ENCODE measurements at regions not wholly inside any gene's neighbourhood (a gene's known extent, or its start where the extent isn't known, plus 50 kb on each side); places are given as distances from the start of the nearest gene placed in this dataset.
"Not testable (repeated sequence)": the region's sequence is repeated elsewhere in the genome, so short reads cannot be mapped to it uniquely, and the experiment has no call there.

GRCh38 chr18:30814446-30814845 is 228.1 kb downstream of the DSC3 start:
- no peaks in the 10 kb centered on the region for H3K27me3 ChIP-seq (ENCODE audit: control insufficient read depth, insufficient read depth, low read length)
- no peaks in the 10 kb centered on the region for H3K4me1 ChIP-seq (ENCODE audit: control insufficient read depth, insufficient read depth, low read length)
- no peaks in the 10 kb centered on the region for H3K36me3 ChIP-seq (ENCODE audit: control insufficient read depth, insufficient read depth, low read length)
- no peak overlapping the region for H3K4me3 ChIP-seq (ENCODE audit: low read length)
- H3K9ac ChIP-seq (ENCODE audit: low read length): no peak overlapping the region
- H3K27ac ChIP-seq (ENCODE audit: low read depth, low read length): no peak overlapping the region

DNA sequence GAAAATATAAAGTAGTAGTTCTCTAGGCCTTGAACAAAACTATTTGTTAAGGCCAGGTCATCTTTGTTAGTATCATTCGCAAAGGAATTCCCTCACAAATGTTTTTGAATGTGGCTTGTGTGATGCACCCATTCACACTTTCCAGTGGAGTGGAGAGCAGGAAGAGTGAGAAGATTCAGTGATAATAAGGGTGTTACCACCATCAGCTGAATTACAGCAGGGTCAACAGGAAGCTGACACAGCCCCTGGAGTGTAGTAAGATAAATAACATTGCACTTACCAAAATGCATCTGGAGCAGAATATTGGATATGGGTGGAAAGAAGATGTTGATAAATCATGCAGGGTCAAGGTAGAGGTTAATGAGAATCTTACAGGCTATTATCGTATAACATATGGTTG is 231.0 kb downstream of the DSC3 start:
- no peak overlapping the region for H3K27ac ChIP-seq (ENCODE audit: low read depth, low read length)
- H3K4me3 ChIP-seq (ENCODE audit: low read length): no peak overlapping the region
- no peaks in the 10 kb centered on the region for H3K27me3 ChIP-seq (ENCODE audit: control insufficient read depth, insufficient read depth, low read length)
- no peak overlapping the region for H3K9ac ChIP-seq (ENCODE audit: low read length)
- H3K36me3 ChIP-seq (ENCODE audit: control insufficient read depth, insufficient read depth, low read length): no peaks in the 10 kb centered on the region
- H3K4me1 ChIP-seq (ENCODE audit: control insufficient read depth, insufficient read depth, low read length): no peaks in the 10 kb centered on the region

DNA sequence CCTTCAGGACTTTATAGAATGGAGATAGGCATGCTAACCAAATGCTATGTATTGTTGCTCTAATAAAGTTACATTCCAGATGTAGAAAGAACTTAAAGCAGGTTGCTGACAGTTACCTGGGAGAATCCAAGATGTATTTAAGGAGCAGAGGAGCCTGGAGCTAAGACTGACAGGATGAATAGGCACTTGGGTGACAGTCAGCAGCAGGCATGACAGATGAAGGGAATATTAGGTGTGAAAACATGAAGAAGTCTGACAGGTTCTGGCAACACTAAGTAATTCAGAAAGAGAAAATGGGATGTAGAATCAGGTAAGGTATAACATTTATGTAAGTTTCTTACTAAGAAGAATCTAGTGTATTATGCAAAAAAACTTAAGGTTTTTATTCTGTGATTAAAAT is 232.0 kb downstream of the DSC3 start:
- H3K36me3 ChIP-seq (ENCODE audit: control insufficient read depth, insufficient read depth, low read length): no peaks in the 10 kb centered on the region
- no peak overlapping the region for H3K4me3 ChIP-seq (ENCODE audit: low read length)
- no peaks in the 10 kb centered on the region for H3K27me3 ChIP-seq (ENCODE audit: control insufficient read depth, insufficient read depth, low read length)
- no peak overlapping the region for H3K27ac ChIP-seq (ENCODE audit: low read depth, low read length)
- no peaks in the 10 kb centered on the region for H3K4me1 ChIP-seq (ENCODE audit: control insufficient read depth, insufficient read depth, low read length)
- no peak overlapping the region for H3K9ac ChIP-seq (ENCODE audit: low read length)

GRCh38 chr18:30806823-30807222 is 235.7 kb downstream of the DSC3 start:
- Histone ChIP-seq H3K4me1 (ENCODE audit: control insufficient read depth, insufficient read depth, low read length) (no peaks in the 10 kb centered on the region), H3K27me3 (ENCODE audit: control insufficient read depth, insufficient read depth, low read length) (no peaks in the 10 kb centered on the region), H3K36me3 (ENCODE audit: control insufficient read depth, insufficient read depth, low read length) (no peaks in the 10 kb centered on the region), H3K27ac (ENCODE audit: low read depth, low read length) (no peak overlapping the region), H3K4me3 (ENCODE audit: low read length) (no peak overlapping the region), H3K9ac (ENCODE audit: low read length) (no peak overlapping the region)

- H3K36me3 ChIP-seq (ENCODE audit: control insufficient read depth, insufficient read depth, low read length): no peaks in the 10 kb centered on the region
- no peak overlapping the region for H3K9ac ChIP-seq (ENCODE audit: low read length)
- no peak overlapping the region for H3K27ac ChIP-seq (ENCODE audit: low read depth, low read length)
- no peaks in the 10 kb centered on the region for H3K4me1 ChIP-seq (ENCODE audit: control insufficient read depth, insufficient read depth, low read length)
- no peaks in the 10 kb centered on the region for H3K27me3 ChIP-seq (ENCODE audit: control insufficient read depth, insufficient read depth, low read length)
- H3K4me3 ChIP-seq (ENCODE audit: low read length): no peak overlapping the region
These were observed 241.7 kb downstream of the DSC3 start for GRCh38 chr18:30800800-30801199.

GRCh38 chr18:30792051-30792450 is 250.5 kb downstream of the DSC3 start:
- Histone ChIP-seq H3K36me3 (ENCODE audit: control insufficient read depth, insufficient read depth, low read length) (no peaks in the 10 kb centered on the region), H3K4me3 (ENCODE audit: low read length) (no peak overlapping the region)

DNA sequence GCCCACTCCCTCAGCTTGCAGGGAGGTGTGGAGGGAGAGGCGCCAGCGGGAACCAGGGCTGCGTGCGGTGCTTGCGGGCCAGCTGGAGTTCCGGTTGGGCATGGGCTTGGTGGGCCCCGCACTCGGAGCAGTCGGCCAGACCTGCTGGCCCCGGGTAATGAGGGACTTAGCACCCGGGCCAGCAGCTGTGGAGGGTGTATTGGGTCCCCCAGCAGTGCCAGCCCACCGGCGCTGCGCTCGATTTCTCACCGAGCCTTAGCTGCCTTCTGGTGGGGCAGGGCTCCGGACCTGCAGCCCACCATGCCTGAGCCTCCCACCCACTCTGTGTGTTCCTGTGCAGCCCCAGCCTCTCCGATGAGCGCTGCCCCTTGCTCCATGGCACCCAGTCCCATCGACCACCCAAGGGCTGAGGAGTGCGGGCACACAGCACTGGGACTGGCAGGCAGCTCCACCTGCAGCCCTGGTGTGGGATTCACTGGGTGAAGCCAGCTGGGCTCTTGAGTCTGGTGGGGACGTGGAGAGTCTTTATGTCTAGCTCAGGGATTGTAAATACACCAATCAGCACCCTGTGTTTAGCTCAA is 254.0 kb downstream of the DSC3 start:
- not testable (repeated sequence) for H3K4me1 ChIP-seq (ENCODE audit: control insufficient read depth, insufficient read depth, low read length); H3K27me3 ChIP-seq (ENCODE audit: control insufficient read depth, insufficient read depth, low read length); H3K27ac ChIP-seq (ENCODE audit: low read depth, low read length); H3K36me3 ChIP-seq (ENCODE audit: control insufficient read depth, insufficient read depth, low read length); H3K9ac ChIP-seq (ENCODE audit: low read length); H3K4me3 ChIP-seq (ENCODE audit: low read length)

More at GRCh38 chr18:30792051-30792450, 250.5 kb downstream of the DSC3 start:
- no peaks in the 10 kb centered on the region for H3K4me1 ChIP-seq (ENCODE audit: control insufficient read depth, insufficient read depth, low read length)
- no peaks in the 10 kb centered on the region for H3K27me3 ChIP-seq (ENCODE audit: control insufficient read depth, insufficient read depth, low read length)
- H3K9ac ChIP-seq (ENCODE audit: low read length): no peak overlapping the region
- no peak overlapping the region for H3K27ac ChIP-seq (ENCODE audit: low read depth, low read length)

GRCh38 chr18:30787410-30787809 is 255.1 kb downstream of the DSC3 start:
- Histone ChIP-seq H3K36me3 (ENCODE audit: control insufficient read depth, insufficient read depth, low read length) (no peaks in the 10 kb centered on the region), H3K4me1 (ENCODE audit: control insufficient read depth, insufficient read depth, low read length) (no peaks in the 10 kb centered on the region), H3K4me3 (ENCODE audit: low read length) (no peak overlapping the region), H3K27ac (ENCODE audit: low read depth, low read length) (no peak overlapping the region), H3K9ac (ENCODE audit: low read length) (no peak overlapping the region), H3K27me3 (ENCODE audit: control insufficient read depth, insufficient read depth, low read length) (no peaks in the 10 kb centered on the region)

- no peaks in the 10 kb centered on the region for H3K27me3 ChIP-seq (ENCODE audit: control insufficient read depth, insufficient read depth, low read length)
- H3K4me1 ChIP-seq (ENCODE audit: control insufficient read depth, insufficient read depth, low read length): no peaks in the 10 kb centered on the region
- no peak overlapping the region for H3K27ac ChIP-seq (ENCODE audit: low read depth, low read length)
- no peak overlapping the region for H3K9ac ChIP-seq (ENCODE audit: low read length)
- H3K36me3 ChIP-seq (ENCODE audit: control insufficient read depth, insufficient read depth, low read length): no peaks in the 10 kb centered on the region
- no peak overlapping the region for H3K4me3 ChIP-seq (ENCODE audit: low read length)
These were observed 260.9 kb downstream of the DSC3 start for GRCh38 chr18:30781601-30782000.

- Histone ChIP-seq H3K27me3 (ENCODE audit: control insufficient read depth, insufficient read depth, low read length) (no peaks in the 10 kb centered on the region), H3K36me3 (ENCODE audit: control insufficient read depth, insufficient read depth, low read length) (no peaks in the 10 kb centered on the region), H3K4me1 (ENCODE audit: control insufficient read depth, insufficient read depth, low read length) (no peaks in the 10 kb centered on the region), H3K9ac (ENCODE audit: low read length) (no peak overlapping the region), H3K27ac (ENCODE audit: low read depth, low read length) (no peak overlapping the region), H3K4me3 (ENCODE audit: low read length) (no peak overlapping the region)
These were observed 266.9 kb downstream of the DSC3 start for GRCh38 chr18:30775629-30776028.

DNA sequence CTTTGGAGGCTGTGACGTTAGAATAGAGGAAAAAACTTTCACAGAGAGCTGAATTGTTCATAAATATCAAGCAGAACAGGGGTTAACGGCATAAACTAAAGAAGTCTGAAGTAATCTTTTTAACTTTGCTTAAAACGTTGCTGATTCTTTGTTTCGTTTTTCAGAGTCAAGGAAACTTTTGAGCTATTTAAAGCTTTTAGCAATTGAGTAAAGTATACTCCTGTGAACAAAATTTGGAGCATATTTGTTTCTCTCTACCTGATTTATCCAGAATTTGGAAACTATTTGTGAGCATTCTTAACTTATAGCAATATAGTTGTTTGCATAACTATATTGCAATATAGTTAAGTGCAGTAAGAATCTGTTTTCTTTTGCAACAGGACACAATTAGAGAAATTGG is 270.4 kb downstream of the DSC3 start:
- not testable (repeated sequence) for H3K9ac ChIP-seq (ENCODE audit: low read length); H3K4me3 ChIP-seq (ENCODE audit: low read length); H3K36me3 ChIP-seq (ENCODE audit: control insufficient read depth, insufficient read depth, low read length); H3K27ac ChIP-seq (ENCODE audit: low read depth, low read length); H3K27me3 ChIP-seq (ENCODE audit: control insufficient read depth, insufficient read depth, low read length); H3K4me1 ChIP-seq (ENCODE audit: control insufficient read depth, insufficient read depth, low read length)

GRCh38 chr18:30766053-30766452 is 276.5 kb downstream of the DSC3 start:
- Histone ChIP-seq H3K4me3 (ENCODE audit: low read length) (no peak overlapping the region), H3K4me1 (ENCODE audit: control insufficient read depth, insufficient read depth, low read length) (no peaks in the 10 kb centered on the region), H3K27ac (ENCODE audit: low read depth, low read length) (no peak overlapping the region), H3K27me3 (ENCODE audit: control insufficient read depth, insufficient read depth, low read length) (no peaks in the 10 kb centered on the region), H3K36me3 (ENCODE audit: control insufficient read depth, insufficient read depth, low read length) (no peaks in the 10 kb centered on the region), H3K9ac (ENCODE audit: low read length) (no peak overlapping the region)

DNA sequence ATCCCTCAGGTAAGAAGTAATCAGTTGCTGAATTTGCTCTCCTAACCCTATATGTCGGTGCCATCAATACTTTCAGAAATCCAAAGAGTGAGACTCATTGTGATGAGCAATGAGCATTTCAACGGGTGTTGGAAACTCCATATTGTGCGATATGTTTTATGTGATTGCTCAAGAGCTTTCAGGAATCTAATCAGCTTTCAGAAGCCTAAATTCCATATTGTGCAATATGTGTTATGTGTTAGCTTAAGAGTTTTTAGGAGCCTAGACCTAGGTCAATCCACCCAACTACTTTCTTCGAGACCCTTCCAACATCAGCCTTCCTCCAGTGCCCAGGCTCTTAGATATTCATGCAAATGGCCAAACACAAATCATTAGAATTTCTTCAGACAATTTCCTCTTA is 277.3 kb downstream of the DSC3 start:
- H3K27ac ChIP-seq (ENCODE audit: low read depth, low read length): no peak overlapping the region
- no peaks in the 10 kb centered on the region for H3K27me3 ChIP-seq (ENCODE audit: control insufficient read depth, insufficient read depth, low read length)
- no peaks in the 10 kb centered on the region for H3K4me1 ChIP-seq (ENCODE audit: control insufficient read depth, insufficient read depth, low read length)
- no peak overlapping the region for H3K9ac ChIP-seq (ENCODE audit: low read length)
- H3K4me3 ChIP-seq (ENCODE audit: low read length): no peak overlapping the region
- H3K36me3 ChIP-seq (ENCODE audit: control insufficient read depth, insufficient read depth, low read length): no peaks in the 10 kb centered on the region
